GM18502 (cell line): ENCODE measurements at regions not wholly inside any gene's neighbourhood (a gene's known extent, or its start where the extent isn't known, plus 50 kb on each side); places are given as distances from the start of the nearest gene placed in this dataset.

Experiments
- ATAC-seq: cut with Tn5 transposase; IDR thresholded peaks from one replicate; pipeline ENCODE4 v1.9.1; 2021; ENCODE audit warnings: mild to moderate bottlenecking; ENCODE audit not compliant: unreplicated experiment, poor library complexity

- ATAC-seq, result no peak
Observed at GRCh38 chr13:77386880-77387606, 60.1 kb upstream of the MYCBP2 start.

GRCh38 chr13:77386046-77386445 is 59.2 kb upstream of the MYCBP2 start:
- ATAC-seq, result no peak

- no peak for ATAC-seq
Observed at GRCh38 chr13:77384999-77385398, 58.1 kb upstream of the MYCBP2 start.

GRCh38 chr13:77383097-77383496 is 56.2 kb upstream of the MYCBP2 start:
- ATAC-seq, result no peak

GRCh38 chr13:77381059-77381458 is 54.2 kb upstream of the MYCBP2 start:
- ATAC-seq, result no peak

- ATAC-seq, result no peak
Observed at GRCh38 chr13:77379508-77379907, 52.6 kb upstream of the MYCBP2 start.

- no peak for ATAC-seq
Observed at GRCh38 chr13:77378662-77379061, 51.8 kb upstream of the MYCBP2 start.

- ATAC-seq, result no peak
Observed at GRCh38 chr13:77377016-77377415, 50.1 kb upstream of the MYCBP2 start.
